NCI-H524 (cell line): ENCODE measurements at regions not wholly inside any gene's neighbourhood (a gene's known extent, or its start where the extent isn't known, plus 50 kb on each side); places are given as distances from the start of the nearest gene placed in this dataset.
"Not testable (repeated sequence)": the region's sequence is repeated elsewhere in the genome, so short reads cannot be mapped to it uniquely, and the experiment has no call there.

Source experiments
- DNase-seq, 2 experiments: peaks; one replicate each; lab custom pipeline; 2025; lab: John Stamatoyannopoulos, UW

DNA sequence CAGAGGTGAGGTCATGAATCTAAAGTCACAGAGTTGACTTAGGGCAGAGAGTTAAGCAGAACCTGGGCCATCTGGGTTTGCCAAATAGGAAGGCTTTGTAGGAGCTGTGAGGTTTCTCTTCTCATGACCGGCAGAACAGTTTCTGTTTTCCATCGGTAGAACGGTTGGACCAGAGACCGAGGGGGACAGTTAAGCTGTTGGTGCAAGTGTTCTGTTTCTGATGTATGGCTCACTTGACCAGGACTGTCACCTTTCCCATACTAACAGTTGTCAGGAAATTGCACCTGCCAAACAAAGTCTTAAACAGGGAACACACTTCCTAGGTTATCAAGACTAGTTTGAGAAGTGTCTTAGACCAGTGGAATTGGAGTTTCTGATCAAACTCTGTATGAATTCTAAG is 158.3 kb downstream of the PDCD6IP start:
- DNase-seq: no peak

DNA sequence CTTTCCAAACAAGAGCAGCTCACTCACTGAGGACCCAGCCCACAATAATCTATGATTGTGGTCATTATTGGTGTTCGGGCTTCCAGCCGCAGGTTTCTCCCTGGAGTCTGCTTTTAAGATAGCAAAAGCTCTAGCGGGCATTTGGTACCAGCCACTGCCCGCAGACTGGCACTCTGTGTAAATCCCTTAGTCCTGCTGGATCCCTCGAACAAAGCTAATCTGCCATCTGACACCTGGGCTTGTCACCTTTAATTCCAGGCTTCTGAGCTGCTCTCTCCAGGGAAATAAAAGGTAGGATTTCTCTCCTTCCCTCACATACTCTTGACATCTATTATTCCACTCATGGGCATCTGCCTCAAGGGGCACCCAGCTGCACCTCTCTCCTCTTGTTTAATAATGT is 158.7 kb downstream of the PDCD6IP start:
- peak; percentile 37 to 82 for DNase-seq

DNA sequence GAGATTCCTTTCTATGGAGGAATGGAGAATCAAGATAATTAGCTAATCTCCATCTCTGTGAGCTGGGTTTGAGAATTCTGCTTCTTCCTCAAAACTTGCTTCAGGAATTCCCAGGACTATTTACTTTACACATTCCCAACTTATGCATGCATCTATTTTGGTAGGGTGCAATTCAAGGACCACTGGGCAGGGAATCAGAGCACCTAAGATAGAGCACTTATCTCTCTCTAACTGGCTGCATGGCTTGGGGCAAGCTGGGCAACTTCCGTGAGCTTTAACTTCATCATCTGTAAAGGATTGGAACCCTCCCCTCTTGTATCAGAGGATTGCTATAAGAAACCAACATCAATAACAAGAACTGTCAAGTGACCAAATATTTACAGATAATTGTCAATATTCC is 160.2 kb downstream of the PDCD6IP start:
- no peak for DNase-seq

DNA sequence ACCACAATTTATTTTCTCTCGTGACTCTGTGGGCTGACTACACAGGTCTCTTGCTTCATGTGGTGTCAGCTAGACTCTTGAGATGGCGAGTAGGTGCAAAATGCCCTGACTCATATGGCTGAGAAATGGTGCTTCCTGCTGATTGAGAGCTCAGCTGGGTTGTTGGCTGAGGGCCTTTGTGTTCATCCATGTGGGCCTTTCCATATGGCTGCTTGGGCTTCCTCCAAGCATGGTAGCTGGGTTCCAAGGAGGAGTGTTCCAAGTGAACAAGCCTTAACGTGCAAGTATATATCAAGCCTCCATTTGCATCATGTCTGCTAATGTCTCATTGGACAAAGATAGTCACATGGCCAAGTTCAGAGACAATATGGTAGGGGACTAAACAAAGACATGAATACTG is 164.0 kb downstream of the PDCD6IP start:
- DNase-seq: no peak

DNA sequence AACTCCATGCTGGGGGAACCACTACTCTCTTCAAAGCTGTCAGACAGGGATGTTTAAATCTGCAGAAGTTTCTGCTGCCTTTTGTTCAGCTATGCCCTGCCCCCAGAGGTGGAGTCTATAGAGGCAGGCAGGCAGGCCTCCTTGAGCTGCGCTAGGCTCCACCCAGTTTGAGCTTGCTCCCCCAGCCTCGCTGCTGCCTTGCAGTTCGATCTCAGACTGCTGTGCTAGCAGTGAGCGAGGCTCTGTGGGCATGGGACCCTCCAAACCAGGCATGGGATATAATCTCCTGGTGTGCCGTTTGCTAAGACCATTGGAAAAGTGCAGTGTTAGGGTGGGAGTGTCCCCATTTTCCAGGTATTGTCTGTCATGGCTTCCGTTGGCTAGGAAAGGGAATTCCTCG is 171.8 kb downstream of the PDCD6IP start:
- not testable (repeated sequence) for DNase-seq

DNA sequence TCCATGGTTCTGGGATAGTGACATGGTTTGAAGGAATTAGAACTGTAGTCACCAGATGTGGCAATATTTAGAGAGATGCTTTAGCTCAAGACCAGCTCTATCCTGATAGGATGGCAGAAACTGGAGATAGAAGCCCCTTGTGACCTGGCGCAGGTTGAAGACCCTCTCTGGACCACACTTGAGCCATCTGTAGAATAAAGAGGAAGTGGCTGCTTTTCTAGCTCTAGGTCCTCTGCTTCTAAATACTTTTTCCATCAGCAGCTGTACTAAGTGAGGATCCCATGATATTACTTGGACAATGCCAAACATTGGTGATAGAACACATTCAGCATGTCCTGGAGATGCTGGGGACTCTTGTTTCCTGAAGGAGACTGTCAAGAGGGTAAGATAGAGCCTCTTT is 172.6 kb downstream of the PDCD6IP start:
- DNase-seq: no peak

DNA sequence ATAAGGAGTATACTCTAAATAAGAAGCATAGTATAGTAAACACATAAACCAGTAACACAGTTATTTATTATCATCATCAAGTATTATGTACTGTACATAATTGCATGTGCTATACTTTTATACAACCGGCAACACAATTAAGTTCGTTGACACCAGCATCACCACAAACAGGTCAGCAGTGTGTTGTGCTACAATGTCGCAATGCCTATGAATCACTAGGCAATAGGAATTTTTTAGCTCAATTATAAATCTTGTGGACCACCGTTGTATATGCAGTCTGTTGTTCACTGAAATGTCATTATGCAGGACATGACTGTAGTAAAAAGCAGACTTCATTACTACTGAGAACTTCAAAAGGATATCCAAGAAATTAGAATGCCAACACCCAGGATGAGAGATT is 177.0 kb downstream of the PDCD6IP start:
- DNase-seq: no peak

DNA sequence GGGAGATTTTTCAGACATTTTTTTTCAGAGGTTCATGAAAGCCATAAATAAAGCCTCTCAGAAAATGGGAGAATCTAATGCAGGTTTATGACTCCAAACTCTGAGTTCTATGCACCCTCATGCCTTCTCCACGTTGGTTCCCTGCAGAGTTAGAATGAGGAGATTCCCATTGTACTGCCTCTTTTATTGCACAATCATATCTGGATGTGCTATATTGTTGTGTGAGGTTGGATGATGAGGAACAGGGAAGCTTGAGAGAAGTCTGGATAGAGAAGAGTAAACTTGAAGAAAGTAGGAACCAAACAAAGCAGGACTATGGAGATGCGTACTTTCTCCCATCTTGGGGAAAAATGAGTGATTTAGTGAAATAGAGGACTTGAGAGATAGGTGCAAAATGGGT is 178.8 kb downstream of the PDCD6IP start:
- DNase-seq: no peak

DNA sequence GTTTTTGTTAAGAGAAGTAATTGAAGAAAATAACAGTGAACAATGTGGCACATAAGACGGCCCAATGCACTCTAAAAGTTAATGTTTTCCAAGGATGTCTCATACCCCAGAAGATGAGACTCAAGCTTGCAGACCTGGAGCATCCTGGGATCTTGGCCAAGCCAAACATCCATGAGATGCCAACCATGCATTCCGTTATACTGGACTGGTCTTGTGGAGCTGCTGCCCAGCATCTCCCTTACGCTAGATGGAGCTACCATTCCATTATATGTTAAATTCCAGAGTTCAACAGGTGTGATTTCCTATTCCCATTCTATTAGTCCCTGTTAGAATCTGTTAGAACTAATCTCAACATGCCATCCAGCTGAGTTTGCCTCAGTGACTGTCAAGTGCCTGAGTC is 181.8 kb downstream of the PDCD6IP start:
- DNase-seq: peak in 1 of 2 experiments; percentile 63

DNA sequence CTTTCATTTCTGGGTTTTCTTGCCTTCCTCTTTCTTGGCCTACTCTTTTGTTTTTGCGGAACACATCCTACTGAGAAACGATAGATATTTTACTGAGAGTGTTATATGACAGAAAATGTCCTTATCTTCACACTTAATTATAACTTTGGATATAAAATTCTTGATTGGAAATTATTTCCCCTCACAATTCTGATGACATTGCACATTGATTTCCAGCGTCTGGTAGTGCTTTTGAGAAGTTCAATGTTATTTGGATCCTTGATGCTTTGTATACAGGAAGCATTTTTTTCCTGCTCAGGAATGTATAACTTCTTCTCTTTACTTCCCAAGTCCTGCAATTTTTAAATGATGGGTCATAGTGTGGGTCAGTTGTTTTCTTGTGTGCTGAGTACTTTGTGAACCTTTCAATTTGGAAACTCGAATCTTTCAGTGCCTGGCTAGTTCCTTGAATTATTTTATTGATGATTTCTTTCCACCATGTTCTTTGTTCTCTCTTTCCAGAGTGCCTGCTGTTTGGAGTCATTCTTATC is 183.9 kb downstream of the PDCD6IP start:
- DNase-seq: no peak

DNA sequence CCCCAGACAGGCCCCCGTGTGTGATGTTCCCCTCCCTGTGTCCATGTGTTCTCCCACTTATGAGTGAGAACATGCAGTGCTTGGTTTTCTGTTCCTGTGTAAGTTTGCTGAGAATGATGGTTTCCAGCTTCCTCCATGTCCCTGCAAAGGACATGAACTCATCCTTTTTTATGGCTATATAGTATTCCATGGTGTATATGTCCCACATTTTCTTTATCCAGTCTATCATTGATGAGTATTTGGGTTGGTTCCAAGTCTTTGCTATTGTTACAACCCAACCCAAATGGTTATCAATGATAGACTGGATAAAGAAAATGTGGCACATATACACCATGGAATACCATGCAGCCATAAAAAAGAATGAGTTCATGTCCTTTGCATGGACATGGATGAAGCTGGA is 184.5 kb downstream of the PDCD6IP start:
- not testable (repeated sequence) for DNase-seq

DNA sequence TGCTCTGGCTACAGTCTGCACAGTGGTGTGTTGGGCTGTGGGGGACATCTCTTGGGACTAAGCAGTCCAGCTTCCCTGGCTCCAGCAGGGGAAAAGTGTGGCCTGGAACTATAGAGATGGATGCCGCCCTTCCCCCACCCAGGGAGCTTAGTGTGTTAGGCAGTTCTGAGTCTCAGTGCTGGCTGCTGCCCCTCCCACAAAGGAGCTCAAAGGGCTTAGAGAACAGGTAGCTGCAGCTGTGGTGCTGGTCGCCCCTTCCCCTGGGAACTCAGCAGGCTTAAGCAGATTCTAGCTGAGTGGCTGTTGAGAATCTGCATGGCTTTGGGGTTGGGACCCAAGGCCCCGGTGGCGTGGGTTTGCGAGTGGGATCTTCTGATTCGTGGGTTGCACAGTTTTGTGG is 190.8 kb downstream of the PDCD6IP start:
- DNase-seq: peak in 1 of 2 experiments; percentile 5

DNA sequence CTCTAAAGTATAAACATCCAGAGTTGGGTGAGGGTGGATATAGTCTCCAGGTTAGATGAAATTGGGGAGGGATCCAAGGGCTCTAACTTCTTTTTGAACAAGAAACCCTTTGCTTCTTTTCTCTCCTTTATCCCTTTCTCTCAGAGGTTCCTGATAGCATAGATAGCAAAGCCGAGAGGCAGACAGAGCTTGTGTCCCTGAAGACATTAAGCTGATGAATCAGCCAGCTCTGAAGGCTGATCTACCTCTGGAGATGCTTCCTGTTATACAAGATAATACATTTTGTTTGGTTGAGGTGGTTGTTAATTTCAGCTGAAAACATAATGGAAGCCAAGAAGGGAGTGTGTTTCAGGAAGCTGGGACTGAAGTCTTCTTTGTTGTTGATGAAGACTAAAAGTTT is 193.2 kb downstream of the PDCD6IP start:
- no peak for DNase-seq

DNA sequence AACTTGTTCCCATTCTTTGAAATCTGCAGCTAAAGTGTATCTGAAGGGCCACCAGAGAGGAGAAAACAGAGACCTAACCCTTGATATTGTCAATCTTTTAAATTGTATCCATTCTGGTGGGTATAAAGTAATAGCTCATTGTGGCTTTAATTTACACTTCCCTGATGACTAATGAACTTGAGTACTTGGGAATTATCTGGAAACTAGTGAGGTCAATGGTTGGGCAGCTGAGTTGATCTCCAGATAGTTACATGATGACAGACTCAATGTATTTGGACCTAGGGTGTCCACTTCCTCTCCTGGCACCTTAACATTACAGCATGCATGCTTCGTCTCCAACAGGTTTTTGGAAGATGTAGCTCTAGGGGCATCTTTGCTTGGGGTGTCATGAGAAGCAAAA is 195.2 kb downstream of the PDCD6IP start:
- DNase-seq: no peak

DNA sequence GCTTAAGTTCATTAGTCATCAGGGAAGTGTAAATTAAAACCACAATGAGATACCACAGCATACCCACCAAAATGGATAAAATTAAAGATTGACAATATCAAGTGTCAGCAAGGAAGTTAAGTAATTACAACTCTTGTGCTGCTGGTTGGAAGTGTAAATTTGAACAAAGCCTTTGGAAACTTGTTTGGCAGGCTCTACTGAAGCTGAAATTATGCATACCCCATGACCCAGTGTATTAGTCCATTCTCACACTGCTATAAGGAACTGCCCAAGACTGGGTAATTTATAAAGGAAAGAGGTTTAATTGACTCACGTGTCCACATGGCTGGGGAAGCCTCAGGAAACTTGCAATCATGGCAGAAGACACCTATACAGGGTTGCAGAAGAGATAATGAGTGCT is 196.1 kb downstream of the PDCD6IP start:
- DNase-seq: no peak

DNA sequence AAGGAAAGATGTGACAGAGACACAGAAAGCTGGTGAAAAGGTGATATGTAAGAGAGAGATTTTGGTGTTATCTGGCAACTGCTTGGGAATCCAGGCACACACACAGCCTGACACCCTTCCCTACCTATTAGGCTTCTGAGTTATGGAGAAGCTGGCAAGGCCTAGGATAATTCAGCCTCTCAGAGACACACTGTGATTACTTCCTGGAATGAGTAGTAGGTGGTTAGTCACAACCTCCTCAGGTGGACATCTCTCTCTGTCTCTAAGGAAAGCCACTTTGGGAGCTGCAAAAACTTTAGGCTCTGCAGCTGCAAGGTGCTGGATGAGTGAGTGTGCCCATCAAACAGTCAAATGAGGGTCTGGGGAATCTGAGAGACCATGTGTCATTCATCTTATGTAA is 201.9 kb downstream of the PDCD6IP start:
- DNase-seq: no peak

DNA sequence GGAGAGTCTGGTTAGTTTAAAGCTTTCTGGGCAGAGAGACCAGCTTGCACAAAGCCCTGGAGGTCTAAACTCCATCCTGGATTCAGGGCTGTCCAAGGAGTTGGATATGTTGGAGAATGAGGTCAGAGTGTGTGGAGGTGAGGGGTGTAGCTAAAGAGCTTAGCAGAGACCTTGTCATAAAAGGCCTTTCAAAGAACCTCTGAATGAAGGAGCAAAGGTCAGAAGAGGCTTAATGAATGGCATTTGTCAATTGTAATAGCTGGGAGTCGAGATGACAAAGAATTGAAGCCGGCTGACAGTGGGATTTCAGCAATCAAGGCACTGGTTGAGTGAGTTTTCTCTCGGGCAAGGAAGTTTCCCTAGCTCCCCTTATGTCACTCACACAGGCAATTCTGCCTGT is 202.6 kb downstream of the PDCD6IP start:
- DNase-seq: no peak

DNA sequence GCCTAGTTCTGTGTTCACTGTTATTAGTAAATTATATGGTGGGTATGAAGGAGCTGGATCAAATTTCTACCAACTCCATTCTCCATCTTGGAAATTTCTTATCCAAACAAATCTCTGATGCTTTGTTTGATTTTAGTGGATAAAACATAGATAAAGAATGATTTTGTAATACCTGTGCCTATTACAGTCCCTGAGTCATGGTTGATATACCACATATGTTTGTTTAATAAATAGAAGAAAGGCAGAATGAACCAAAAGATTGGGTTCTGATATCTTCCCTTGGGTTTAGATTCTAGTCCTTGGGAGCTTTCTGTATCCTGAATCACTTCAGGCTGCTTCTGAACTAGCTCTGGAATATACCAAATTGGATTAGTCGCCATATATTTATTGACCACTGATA is 203.6 kb downstream of the PDCD6IP start:
- no peak for DNase-seq

DNA sequence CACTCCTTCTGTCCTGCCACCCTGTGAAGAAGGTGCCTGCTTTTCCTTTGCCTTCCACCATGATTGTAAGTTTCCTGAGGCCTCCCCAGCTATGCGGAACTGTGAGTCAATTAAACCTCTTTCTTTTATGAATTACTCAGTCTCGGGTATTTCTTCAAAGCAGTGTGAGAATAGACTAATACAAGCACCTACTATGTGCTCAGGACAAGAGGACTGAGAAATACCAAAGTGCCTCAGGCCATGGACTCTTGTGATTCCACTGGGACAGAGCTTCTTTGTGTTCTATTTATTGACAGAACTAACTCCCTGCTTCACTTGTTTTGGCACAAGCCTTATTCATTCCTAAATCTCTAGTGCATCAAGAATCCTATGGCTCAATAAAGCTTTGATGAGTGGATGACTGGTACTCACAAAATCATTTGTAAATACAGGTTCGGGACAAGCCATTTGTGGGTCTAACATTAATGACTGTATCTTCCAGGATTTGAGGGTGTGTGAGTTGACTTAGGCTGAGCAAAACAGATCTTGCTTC is 204.2 kb downstream of the PDCD6IP start:
- DNase-seq: no peak

DNA sequence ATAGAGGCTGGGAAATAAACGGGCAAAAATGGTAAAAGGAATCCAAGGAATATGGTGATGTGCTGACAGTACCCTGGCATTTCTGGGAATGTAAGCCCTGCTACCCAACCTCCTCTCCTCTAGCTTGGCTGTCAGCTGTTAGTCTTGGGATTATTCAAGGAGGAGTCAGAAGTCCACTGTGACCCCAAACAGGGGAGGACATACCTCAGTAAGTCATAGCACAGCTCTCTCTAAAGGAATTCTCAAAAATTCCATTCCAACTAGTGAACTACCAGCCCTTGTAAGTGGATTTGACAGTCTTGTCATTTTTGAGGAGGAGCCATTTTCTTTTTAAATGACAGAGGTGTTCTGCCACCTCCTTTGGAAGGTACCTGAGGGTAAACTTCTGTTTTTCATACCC is 207.5 kb downstream of the PDCD6IP start:
- no peak for DNase-seq

DNA sequence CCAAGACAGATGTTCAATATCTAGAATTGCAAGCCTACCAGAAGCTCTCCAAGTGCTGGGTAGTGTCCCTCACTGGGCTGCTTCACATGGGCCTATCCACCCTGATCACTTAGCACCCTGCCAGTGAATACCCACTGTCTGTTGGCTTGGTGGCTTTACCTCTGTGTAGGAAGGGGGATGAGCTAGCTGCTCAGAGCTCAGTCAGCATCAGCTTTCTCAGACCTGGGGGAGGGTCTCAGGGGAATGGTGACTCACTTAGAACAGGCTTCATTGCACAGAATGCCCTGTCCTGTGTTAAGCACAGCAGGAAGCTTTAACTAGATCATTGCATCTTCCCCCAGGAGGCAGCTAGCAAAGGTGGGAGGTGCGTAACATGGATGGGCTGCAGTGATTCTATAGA is 209.8 kb downstream of the PDCD6IP start:
- no peak for DNase-seq

DNA sequence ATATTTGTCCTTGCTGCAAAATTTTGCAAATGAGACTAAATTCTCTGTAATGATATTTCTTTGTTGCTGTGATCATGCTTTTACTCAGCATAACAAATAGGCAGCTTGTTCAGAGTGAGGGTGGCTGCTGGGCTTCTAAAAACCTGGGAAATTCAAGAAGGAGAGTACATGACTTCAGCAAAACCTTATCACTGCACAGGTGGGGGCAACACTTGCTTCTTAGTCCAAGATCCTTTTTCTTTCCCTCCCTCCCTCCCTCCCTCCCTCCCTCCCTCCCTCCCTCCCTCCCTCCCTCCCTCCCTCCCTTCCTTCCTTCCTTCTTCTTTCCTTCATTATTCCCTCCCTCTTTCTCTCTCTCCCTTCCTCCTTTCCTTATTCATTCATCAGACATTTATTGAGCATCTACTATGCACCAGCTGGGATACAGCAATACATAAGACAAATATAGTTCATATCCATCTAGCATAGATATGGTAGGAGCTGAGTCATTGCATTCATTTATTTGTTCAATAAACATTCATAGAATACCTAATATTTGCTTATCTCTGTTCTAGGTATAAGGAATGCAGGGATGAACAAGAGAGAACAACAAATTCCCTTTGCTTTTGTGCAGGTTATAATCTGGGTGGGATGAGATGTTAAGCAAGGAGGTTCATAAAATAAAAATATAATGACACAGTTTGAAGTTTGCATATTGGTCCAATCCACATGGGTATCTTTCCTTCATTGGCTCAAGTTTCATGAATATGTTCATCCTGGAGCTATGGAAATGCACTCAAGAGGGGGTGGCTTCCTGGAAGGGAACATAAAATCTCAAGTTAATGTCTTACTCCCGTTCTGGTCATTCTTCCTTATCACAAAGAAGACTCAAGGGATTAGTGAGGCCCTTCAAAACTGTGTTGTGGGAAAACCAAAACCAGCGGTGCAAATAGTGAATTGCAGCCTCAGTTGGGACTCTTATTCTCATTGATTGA is 210.7 kb downstream of the PDCD6IP start:
- no peak for DNase-seq
